ENCODE measurements at regions not wholly inside any gene's neighbourhood (a gene's known extent, or its start where the extent isn't known, plus 50 kb on each side); places are given as distances from the start of the nearest gene placed in this dataset.

DNA sequence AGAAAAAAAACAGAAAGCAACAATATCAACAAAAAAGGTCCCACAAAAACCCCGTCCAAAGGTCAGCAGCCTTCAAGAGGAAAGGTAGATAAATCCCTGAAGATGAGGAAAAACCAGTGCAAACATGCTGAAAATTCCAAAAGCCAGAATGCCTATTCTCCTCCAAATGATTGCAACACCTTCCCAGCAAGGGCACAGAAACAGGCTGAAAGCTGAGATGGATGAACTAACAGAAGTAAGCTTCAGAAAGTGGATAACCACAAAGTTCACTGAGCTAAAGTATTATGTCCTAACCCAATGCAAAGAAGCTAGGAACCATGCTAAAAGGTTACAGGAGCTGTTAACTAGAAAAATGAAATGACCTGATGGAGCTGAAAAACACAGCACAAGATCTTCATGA is 226.4 kb upstream of the DSEL start:
- WGBS (ENCODE audit: insufficient coverage): 86% methylated on average over 1 of the region's 1 CpG
- Histone ChIP-seq H3K36me3 (ENCODE audit: control insufficient read depth in 4 of 4, insufficient read depth in 4 of 4, low read length in 3 of 4) (no peaks in the 10 kb centered on the region), H3K27me3 (replicated peaks in 2 of 5; ENCODE audit: control insufficient read depth in 4 of 5, insufficient read depth in 5 of 5, low read length in 4 of 5) (no peaks in the 10 kb centered on the region), H3K27ac (ENCODE audit: insufficient read depth in 1 of 2, low read depth in 1 of 2, low read length in 2 of 2, poor library complexity in 1 of 2, severe bottlenecking in 2 of 2) (no peak overlapping the region), H3K9me3 (ENCODE audit: control extremely low read depth in 1 of 5, control insufficient read depth in 4 of 5, insufficient read depth in 2 of 5, low read depth in 1 of 5, low read length in 4 of 5) (peaks cover 0 to 12% (median 3%) of the 10 kb centered on the region in 5 experiments), H3K4me1 (ENCODE audit: control extremely low read depth in 1 of 4, control insufficient read depth in 4 of 4, insufficient read depth in 4 of 4, low read length in 3 of 4) (no peaks in the 10 kb centered on the region), H3K4me3 (ENCODE audit: control insufficient read depth in 1 of 7, extremely low read depth in 1 of 7, insufficient read depth in 4 of 7, low read depth in 2 of 7, low read length in 6 of 7) (no peak overlapping the region)
- ChIA-PET CTCF (no interaction called here), POLR2A (interaction anchor here (0.6 kb wide), 1 partner anchor 33 kb away, joined by 3 read pairs; no protein-coding TSS in a partner anchor)
- no peak for DNase-seq

DNA sequence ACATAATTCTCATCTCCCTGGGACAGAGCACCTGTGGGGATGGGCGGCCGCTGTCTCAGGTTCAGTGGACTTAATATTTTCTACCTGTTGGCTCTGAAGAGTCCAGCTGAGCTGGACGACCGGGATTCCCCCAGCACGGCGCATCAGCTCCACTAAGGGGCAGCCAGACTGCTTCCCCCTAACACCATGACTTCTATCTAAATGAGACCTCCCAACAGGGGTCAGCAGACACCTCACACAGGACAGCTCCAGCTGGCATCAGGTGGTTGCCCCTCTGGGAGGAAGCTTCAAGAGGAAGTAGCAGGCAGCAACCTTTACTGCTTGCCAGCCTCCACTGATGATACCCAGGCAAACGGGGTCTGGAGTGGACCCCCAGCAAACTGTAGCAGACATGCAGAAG is 226.0 kb upstream of the DSEL start:
- Histone ChIP-seq H3K9me3 (ENCODE audit: control extremely low read depth in 1 of 5, control insufficient read depth in 4 of 5, insufficient read depth in 2 of 5, low read depth in 1 of 5, low read length in 4 of 5) (peaks cover 0 to 12% (median 3%) of the 10 kb centered on the region in 5 experiments), H3K27me3 (replicated peaks in 2 of 5; ENCODE audit: control insufficient read depth in 4 of 5, insufficient read depth in 5 of 5, low read length in 4 of 5) (no peaks in the 10 kb centered on the region), H3K36me3 (ENCODE audit: control insufficient read depth in 4 of 4, insufficient read depth in 4 of 4, low read length in 3 of 4) (no peaks in the 10 kb centered on the region), H3K4me1 (ENCODE audit: control extremely low read depth in 1 of 4, control insufficient read depth in 4 of 4, insufficient read depth in 4 of 4, low read length in 3 of 4) (no peaks in the 10 kb centered on the region), H3K4me3 (ENCODE audit: control insufficient read depth in 1 of 7, extremely low read depth in 1 of 7, insufficient read depth in 4 of 7, low read depth in 2 of 7, low read length in 6 of 7) (no peak overlapping the region), H3K27ac (ENCODE audit: insufficient read depth in 1 of 2, low read depth in 1 of 2, low read length in 2 of 2, poor library complexity in 1 of 2, severe bottlenecking in 2 of 2) (no peak overlapping the region)
- WGBS (ENCODE audit: insufficient coverage): 99% methylated on average over 7 of the region's 7 CpGs
- ChIA-PET POLR2A (interaction anchor here (0.6 kb wide), 1 partner anchor 34 kb away, joined by 3 read pairs; no protein-coding TSS in a partner anchor), CTCF (no interaction called here)
- DNase-seq: no peak

DNA sequence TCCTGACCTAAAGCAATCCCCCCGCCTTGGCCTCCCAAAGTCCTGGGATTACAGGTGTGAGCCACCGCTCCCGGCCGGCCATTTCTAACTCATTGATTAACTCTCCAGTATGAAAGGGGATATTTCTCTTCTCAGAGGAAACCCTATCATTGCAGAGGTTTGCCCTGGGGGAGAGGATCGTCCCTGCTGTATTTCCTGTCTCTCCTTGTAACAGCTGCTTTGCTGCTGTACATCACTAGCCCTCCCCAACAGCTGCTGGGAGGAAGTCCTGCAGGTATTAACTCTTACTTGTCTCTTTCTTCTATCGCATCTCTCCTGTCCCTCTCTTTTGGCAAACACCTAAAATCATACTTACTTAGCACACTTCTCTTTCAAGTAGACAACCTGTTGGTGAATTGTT is 219.0 kb upstream of the DSEL start:
- 69% methylated on average over 4 of the region's 6 CpGs for WGBS (ENCODE audit: insufficient coverage)
- CTCF ChIA-PET: no interaction called here
- no peak for DNase-seq

DNA sequence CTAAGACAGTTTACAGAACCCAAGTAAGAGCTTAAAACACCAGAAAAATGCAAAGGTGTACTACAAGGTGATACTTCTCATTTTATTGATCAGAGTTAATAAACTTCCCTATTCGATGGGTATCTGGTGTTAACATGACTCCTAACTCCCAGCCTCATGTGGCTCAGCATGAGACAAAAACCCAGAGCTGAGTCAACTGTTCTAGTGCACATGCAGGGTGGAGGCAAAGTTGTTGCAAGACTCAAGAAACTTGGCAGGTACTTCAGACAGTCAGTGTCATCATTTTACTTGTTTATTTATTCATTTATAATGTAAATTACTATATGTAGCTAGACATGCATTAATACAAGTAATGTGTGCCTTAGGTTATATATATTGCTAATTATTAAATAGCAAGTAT is 216.6 kb upstream of the DSEL start:
- H3K9me3 ChIP-seq (ENCODE audit: control extremely low read depth in 1 of 5, control insufficient read depth in 4 of 5, insufficient read depth in 2 of 5, low read depth in 1 of 5, low read length in 4 of 5): no peaks in the 10 kb centered on the region
- CTCF ChIA-PET: no interaction called here
- H3K4me3 ChIP-seq (ENCODE audit: control insufficient read depth in 1 of 7, extremely low read depth in 1 of 7, insufficient read depth in 4 of 7, low read depth in 2 of 7, low read length in 6 of 7): no peak overlapping the region
- no peak for DNase-seq
- no peak overlapping the region for H3K27ac ChIP-seq (ENCODE audit: insufficient read depth in 1 of 2, low read depth in 1 of 2, low read length in 2 of 2, poor library complexity in 1 of 2, severe bottlenecking in 2 of 2)
- peaks cover 0 to 2% (median 0%) of the 10 kb centered on the region in 5 experiments for H3K27me3 ChIP-seq (replicated peaks in 2 of 5; ENCODE audit: control insufficient read depth in 4 of 5, insufficient read depth in 5 of 5, low read length in 4 of 5)
- H3K4me1 ChIP-seq (ENCODE audit: control extremely low read depth in 1 of 4, control insufficient read depth in 4 of 4, insufficient read depth in 4 of 4, low read length in 3 of 4): no peaks in the 10 kb centered on the region
- no peaks in the 10 kb centered on the region for H3K36me3 ChIP-seq (ENCODE audit: control insufficient read depth in 4 of 4, insufficient read depth in 4 of 4, low read length in 3 of 4)
- POLR2A ChIA-PET: interaction anchor here (0.7 kb wide), 1 partner anchor 257 kb away, joined by 3 read pairs; no protein-coding TSS in a partner anchor
- 86% methylated on average over 1 of the region's 1 CpG for WGBS (ENCODE audit: insufficient coverage)

More for the DNA sequence above, 219.0 kb upstream of the DSEL start:
- no peaks in the 10 kb centered on the region for H3K9me3 ChIP-seq (ENCODE audit: control extremely low read depth in 1 of 5, control insufficient read depth in 4 of 5, insufficient read depth in 2 of 5, low read depth in 1 of 5, low read length in 4 of 5)
- H3K4me3 ChIP-seq (ENCODE audit: control insufficient read depth in 1 of 7, extremely low read depth in 1 of 7, insufficient read depth in 4 of 7, low read depth in 2 of 7, low read length in 6 of 7): no peak overlapping the region
- H3K4me1 ChIP-seq (ENCODE audit: control extremely low read depth in 1 of 4, control insufficient read depth in 4 of 4, insufficient read depth in 4 of 4, low read length in 3 of 4): no peaks in the 10 kb centered on the region
- H3K27ac ChIP-seq (ENCODE audit: insufficient read depth in 1 of 2, low read depth in 1 of 2, low read length in 2 of 2, poor library complexity in 1 of 2, severe bottlenecking in 2 of 2): no peak overlapping the region
- POLR2A ChIA-PET: no interaction called here
- H3K27me3 ChIP-seq (replicated peaks in 2 of 5; ENCODE audit: control insufficient read depth in 4 of 5, insufficient read depth in 5 of 5, low read length in 4 of 5): peaks cover 0 to 2% (median 0%) of the 10 kb centered on the region in 5 experiments
- H3K36me3 ChIP-seq (ENCODE audit: control insufficient read depth in 4 of 4, insufficient read depth in 4 of 4, low read length in 3 of 4): no peaks in the 10 kb centered on the region

DNA sequence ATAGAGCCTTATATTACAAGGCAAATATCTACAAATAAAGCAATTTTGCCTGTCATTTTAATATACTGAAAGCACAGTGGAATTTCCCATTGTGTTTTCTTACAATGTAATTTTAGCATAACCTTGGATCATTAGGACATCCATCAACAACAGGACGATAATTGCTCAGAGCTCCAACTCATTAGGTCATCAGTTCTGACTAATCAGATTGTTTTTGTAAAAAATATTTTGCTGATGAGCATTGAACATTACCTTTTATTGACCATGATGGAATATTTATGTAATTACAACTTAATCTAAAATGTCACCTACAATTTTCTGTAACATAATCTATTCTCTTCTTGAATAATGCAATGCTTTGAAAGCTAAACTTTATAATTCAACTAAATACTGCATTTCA is 215.3 kb upstream of the DSEL start:
- ChIA-PET CTCF (no interaction called here), POLR2A (no interaction called here)
- H3K4me1 ChIP-seq (ENCODE audit: control extremely low read depth in 1 of 4, control insufficient read depth in 4 of 4, insufficient read depth in 4 of 4, low read length in 3 of 4): no peaks in the 10 kb centered on the region
- no peaks in the 10 kb centered on the region for H3K9me3 ChIP-seq (ENCODE audit: control extremely low read depth in 1 of 5, control insufficient read depth in 4 of 5, insufficient read depth in 2 of 5, low read depth in 1 of 5, low read length in 4 of 5)
- peaks cover 0 to 2% (median 0%) of the 10 kb centered on the region in 5 experiments for H3K27me3 ChIP-seq (replicated peaks in 2 of 5; ENCODE audit: control insufficient read depth in 4 of 5, insufficient read depth in 5 of 5, low read length in 4 of 5)
- H3K4me3 ChIP-seq (ENCODE audit: control insufficient read depth in 1 of 7, extremely low read depth in 1 of 7, insufficient read depth in 4 of 7, low read depth in 2 of 7, low read length in 6 of 7): no peak overlapping the region
- no peak for DNase-seq
- H3K27ac ChIP-seq (ENCODE audit: insufficient read depth in 1 of 2, low read depth in 1 of 2, low read length in 2 of 2, poor library complexity in 1 of 2, severe bottlenecking in 2 of 2): no peak overlapping the region
- no peaks in the 10 kb centered on the region for H3K36me3 ChIP-seq (ENCODE audit: control insufficient read depth in 4 of 4, insufficient read depth in 4 of 4, low read length in 3 of 4)
- no CpG with 5 or more reads among the region's 1 CpG for WGBS (ENCODE audit: insufficient coverage)

DNA sequence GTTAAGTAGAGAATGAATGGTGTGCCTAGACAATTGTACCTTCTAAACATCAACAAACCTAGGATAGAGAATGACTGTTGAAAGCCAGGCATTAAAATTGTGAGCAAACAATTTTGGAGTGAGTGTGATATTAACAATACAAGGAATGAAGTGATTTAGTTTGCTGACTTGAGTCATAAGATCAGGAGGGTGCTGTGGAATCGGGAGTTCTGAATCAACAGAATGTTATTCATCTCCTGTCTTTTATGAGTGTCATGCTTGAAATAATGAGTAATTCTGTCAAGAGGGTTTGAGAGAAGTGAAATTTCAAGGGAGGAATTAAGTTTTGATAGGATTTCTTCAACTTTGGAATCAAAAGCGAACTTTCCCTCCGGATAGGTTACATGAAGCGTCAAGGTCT is 214.4 kb upstream of the DSEL start:
- no peaks in the 10 kb centered on the region for H3K9me3 ChIP-seq (ENCODE audit: control extremely low read depth in 1 of 5, control insufficient read depth in 4 of 5, insufficient read depth in 2 of 5, low read depth in 1 of 5, low read length in 4 of 5)
- POLR2A ChIA-PET: no interaction called here
- H3K27me3 ChIP-seq (replicated peaks in 2 of 5; ENCODE audit: control insufficient read depth in 4 of 5, insufficient read depth in 5 of 5, low read length in 4 of 5): peaks cover 0 to 2% (median 0%) of the 10 kb centered on the region in 5 experiments
- no peak overlapping the region for H3K27ac ChIP-seq (ENCODE audit: insufficient read depth in 1 of 2, low read depth in 1 of 2, low read length in 2 of 2, poor library complexity in 1 of 2, severe bottlenecking in 2 of 2)
- H3K36me3 ChIP-seq (ENCODE audit: control insufficient read depth in 4 of 4, insufficient read depth in 4 of 4, low read length in 3 of 4): no peaks in the 10 kb centered on the region
- H3K4me3 ChIP-seq (ENCODE audit: control insufficient read depth in 1 of 7, extremely low read depth in 1 of 7, insufficient read depth in 4 of 7, low read depth in 2 of 7, low read length in 6 of 7): no peak overlapping the region
- CTCF ChIA-PET: no interaction called here
- no peaks in the 10 kb centered on the region for H3K4me1 ChIP-seq (ENCODE audit: control extremely low read depth in 1 of 4, control insufficient read depth in 4 of 4, insufficient read depth in 4 of 4, low read length in 3 of 4)
- DNase-seq: no peak
- 100% methylated on average over 1 of the region's 4 CpGs for WGBS (ENCODE audit: insufficient coverage)

DNA sequence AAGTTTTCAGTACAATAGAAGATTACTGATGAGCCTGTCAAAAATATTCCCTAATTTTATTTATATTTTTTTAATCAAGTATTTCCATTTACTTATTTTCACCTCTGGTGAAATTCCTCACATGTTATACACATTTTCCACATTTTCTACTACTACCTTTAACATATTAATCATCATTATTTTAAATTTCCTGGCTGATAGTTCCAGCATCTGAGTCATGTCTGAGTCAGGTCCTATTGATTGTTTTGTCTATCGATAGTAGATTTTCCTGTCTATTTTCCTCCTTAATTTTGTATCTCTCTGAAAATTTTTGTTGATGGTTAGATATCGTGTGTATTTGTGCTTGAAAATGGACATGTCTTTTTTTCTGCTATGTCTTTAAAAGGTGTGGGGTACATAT is 211.8 kb upstream of the DSEL start:
- ChIA-PET CTCF (no interaction called here), POLR2A (no interaction called here)
- WGBS (ENCODE audit: insufficient coverage): no CpG with 5 or more reads among the region's 2 CpGs
- no peak for DNase-seq
- Histone ChIP-seq H3K9me3 (ENCODE audit: control extremely low read depth in 1 of 5, control insufficient read depth in 4 of 5, insufficient read depth in 2 of 5, low read depth in 1 of 5, low read length in 4 of 5) (no peaks in the 10 kb centered on the region), H3K36me3 (ENCODE audit: control insufficient read depth in 4 of 4, insufficient read depth in 4 of 4, low read length in 3 of 4) (no peaks in the 10 kb centered on the region), H3K27me3 (replicated peaks in 2 of 5; ENCODE audit: control insufficient read depth in 4 of 5, insufficient read depth in 5 of 5, low read length in 4 of 5) (no peaks in the 10 kb centered on the region), H3K4me1 (ENCODE audit: control extremely low read depth in 1 of 4, control insufficient read depth in 4 of 4, insufficient read depth in 4 of 4, low read length in 3 of 4) (no peaks in the 10 kb centered on the region), H3K27ac (ENCODE audit: insufficient read depth in 1 of 2, low read depth in 1 of 2, low read length in 2 of 2, poor library complexity in 1 of 2, severe bottlenecking in 2 of 2) (no peak overlapping the region), H3K4me3 (ENCODE audit: control insufficient read depth in 1 of 7, extremely low read depth in 1 of 7, insufficient read depth in 4 of 7, low read depth in 2 of 7, low read length in 6 of 7) (no peak overlapping the region)
